HG03469 (cell line): ENCODE measurements at regions not wholly inside any gene's neighbourhood (a gene's known extent, or its start where the extent isn't known, plus 50 kb on each side); places are given as distances from the start of the nearest gene placed in this dataset.
"Not testable (repeated sequence)": the region's sequence is repeated elsewhere in the genome, so short reads cannot be mapped to it uniquely, and the experiment has no call there.

ENCODE experiments used
- ATAC-seq: cut with Tn5 transposase; IDR thresholded peaks from one replicate; pipeline ENCODE4 v1.9.1; 2021; ENCODE audit warnings: mild to moderate bottlenecking, moderate library complexity, moderate number of reproducible peaks; ENCODE audit not compliant: unreplicated experiment

- ATAC-seq = no peak
Measured at GRCh38 chr20:24418731-24419130, 50.7 kb upstream of the SYNDIG1 start.

- ATAC-seq = no peak
Measured at GRCh38 chr20:24417485-24417884, 51.9 kb upstream of the SYNDIG1 start.

GRCh38 chr20:24415444-24415843 is 54.0 kb upstream of the SYNDIG1 start:
- ATAC-seq = not testable (repeated sequence)

GRCh38 chr20:24411834-24412216 is 57.6 kb upstream of the SYNDIG1 start:
- ATAC-seq = no peak

- no peak for ATAC-seq
Measured at GRCh38 chr20:24411003-24411833, 58.2 kb upstream of the SYNDIG1 start.

GRCh38 chr20:24407151-24407550 is 62.3 kb upstream of the SYNDIG1 start:
- ATAC-seq = no peak

- no peak for ATAC-seq
Measured at GRCh38 chr20:24406750-24407149, 62.7 kb upstream of the SYNDIG1 start.

GRCh38 chr20:24406251-24406650 is 63.2 kb upstream of the SYNDIG1 start:
- ATAC-seq = no peak

- no peak for ATAC-seq
Measured at GRCh38 chr20:24405810-24406209, 63.6 kb upstream of the SYNDIG1 start.

GRCh38 chr20:24403406-24403805 is 66.0 kb upstream of the SYNDIG1 start:
- no peak for ATAC-seq

- ATAC-seq = no peak
Measured at GRCh38 chr20:24402188-24402587, 67.2 kb upstream of the SYNDIG1 start.

GRCh38 chr20:24395151-24395550 is 74.3 kb upstream of the SYNDIG1 start:
- ATAC-seq = no peak

GRCh38 chr20:24393903-24394302 is 75.5 kb upstream of the SYNDIG1 start:
- no peak for ATAC-seq

GRCh38 chr20:24392612-24393011 is 76.8 kb upstream of the SYNDIG1 start:
- no peak for ATAC-seq

- no peak for ATAC-seq
Measured at GRCh38 chr20:24389686-24390085, 79.7 kb upstream of the SYNDIG1 start.

GRCh38 chr20:24388828-24389380 is 80.5 kb upstream of the SYNDIG1 start:
- no peak for ATAC-seq

- ATAC-seq = no peak
Measured at GRCh38 chr20:24385547-24385946, 83.9 kb upstream of the SYNDIG1 start.

- no peak for ATAC-seq
Measured at GRCh38 chr20:24384865-24385264, 84.6 kb upstream of the SYNDIG1 start.

GRCh38 chr20:24382743-24383142 is 86.7 kb upstream of the SYNDIG1 start:
- ATAC-seq = no peak

- ATAC-seq = no peak
Measured at GRCh38 chr20:24382331-24382730, 87.1 kb upstream of the SYNDIG1 start.

GRCh38 chr20:24381886-24382285 is 87.5 kb upstream of the SYNDIG1 start:
- ATAC-seq = no peak

GRCh38 chr20:24379484-24379927 is 89.9 kb upstream of the SYNDIG1 start:
- ATAC-seq = no peak
